Activated CD4-positive, alpha-beta memory T cell treated with anti-CD3 and anti-CD28 coated beads for 36 hours (primary cell): ENCODE measurements at regions not wholly inside any gene's neighbourhood (a gene's known extent, or its start where the extent isn't known, plus 50 kb on each side); places are given as distances from the start of the nearest gene placed in this dataset.

Source experiments
- CTCF ChIA-PET: fragments of 350-600 bp; sonication (Branson Sonifier 250); formaldehyde crosslinking; loops from one replicate; lab custom pipeline; 2021; ENCODE audit warnings: antibody characterized with exemption, inconsistent platforms; lab: Charles Lee
- POLR2A ChIA-PET: fragments of 350-600 bp; sonication (Branson Sonifier 250); formaldehyde crosslinking; loops from one replicate; lab custom pipeline; 2021; ENCODE audit warnings: antibody characterized with exemption; lab: Charles Lee
- DNase-seq: peaks from one replicate; pipeline ENCODE4 v3.0.0-alpha.2; 2020
- H3K27ac Mint-ChIP-seq: one replicate; pipeline ENCODE4 v1.8.0; 2021; ENCODE audit warnings: mixed read lengths
- H3K27me3 Mint-ChIP-seq: one replicate; pipeline ENCODE4 v1.8.0; 2021; ENCODE audit warnings: mixed read lengths
- H3K36me3 Mint-ChIP-seq: one replicate; pipeline ENCODE4 v1.8.0; 2021; ENCODE audit warnings: mixed read lengths
- H3K4me1 Mint-ChIP-seq: one replicate; pipeline ENCODE4 v1.8.0; 2021; ENCODE audit warnings: low read depth, mixed read lengths
- H3K4me3 Mint-ChIP-seq: one replicate; pipeline ENCODE4 v1.8.0; 2021; ENCODE audit warnings: mild to moderate bottlenecking, mixed read lengths
- H3K9me3 Mint-ChIP-seq: one replicate; pipeline ENCODE4 v1.8.0; 2021; ENCODE audit warnings: mixed read lengths
- intact Hi-C: fragments of 100-400 bp; cut with micrococcal nuclease; formaldehyde crosslinking; loops from one replicate; pipeline ENCODE4 v1.15.1; 2023

DNA sequence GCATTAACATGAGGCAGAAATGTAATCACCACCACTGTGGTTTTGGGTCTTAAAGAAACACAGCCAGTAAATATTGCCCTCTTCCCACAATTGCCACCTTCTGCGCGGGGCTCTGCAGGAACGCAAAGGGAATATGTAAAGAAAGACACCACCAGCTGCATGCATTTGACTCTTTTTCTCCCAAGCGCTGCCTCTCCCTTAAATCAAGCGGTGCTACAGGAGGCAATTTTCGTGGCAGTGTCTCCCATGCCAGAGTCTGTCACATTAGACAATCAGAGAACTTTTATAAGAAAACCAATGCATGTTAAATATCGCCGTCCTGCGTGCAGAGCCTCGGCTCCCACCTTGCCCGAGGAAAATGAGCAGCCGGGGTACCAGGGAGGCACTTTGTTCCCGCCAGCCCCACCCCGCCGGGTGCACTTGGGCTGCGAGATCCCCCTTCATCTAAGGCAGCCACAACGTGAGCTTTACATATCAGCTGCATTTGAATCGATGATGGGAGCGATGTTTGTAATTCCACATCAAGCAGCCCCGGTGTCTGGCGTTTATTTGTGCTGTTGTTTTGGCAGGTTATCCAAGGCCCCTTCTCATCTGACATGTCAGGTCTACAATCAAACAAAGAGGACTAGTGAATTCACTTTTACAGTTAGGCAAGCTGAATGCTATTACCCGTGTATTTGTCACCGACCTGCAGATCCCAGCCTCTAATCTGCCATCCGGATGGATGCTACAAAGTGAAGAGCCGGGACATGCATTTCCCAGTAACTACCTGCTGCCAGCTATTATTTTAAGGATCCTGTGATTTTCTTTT lies 72.3 kb upstream of the MGMT start:
- no peaks in the 10 kb centered on the region for H3K9me3 Mint-ChIP-seq
- CTCF ChIA-PET, result no interaction called here
- no peaks in the 10 kb centered on the region for H3K36me3 Mint-ChIP-seq
- intact Hi-C loops, result no loop called here
- POLR2A ChIA-PET, result no interaction called here
- H3K27me3 Mint-ChIP-seq, result peaks cover 3% of the 10 kb centered on the region
- no peak for DNase-seq
- no peak overlapping the region for H3K4me3 Mint-ChIP-seq
- H3K27ac Mint-ChIP-seq, result no peak overlapping the region
- H3K4me1 Mint-ChIP-seq, result no peaks in the 10 kb centered on the region

DNA sequence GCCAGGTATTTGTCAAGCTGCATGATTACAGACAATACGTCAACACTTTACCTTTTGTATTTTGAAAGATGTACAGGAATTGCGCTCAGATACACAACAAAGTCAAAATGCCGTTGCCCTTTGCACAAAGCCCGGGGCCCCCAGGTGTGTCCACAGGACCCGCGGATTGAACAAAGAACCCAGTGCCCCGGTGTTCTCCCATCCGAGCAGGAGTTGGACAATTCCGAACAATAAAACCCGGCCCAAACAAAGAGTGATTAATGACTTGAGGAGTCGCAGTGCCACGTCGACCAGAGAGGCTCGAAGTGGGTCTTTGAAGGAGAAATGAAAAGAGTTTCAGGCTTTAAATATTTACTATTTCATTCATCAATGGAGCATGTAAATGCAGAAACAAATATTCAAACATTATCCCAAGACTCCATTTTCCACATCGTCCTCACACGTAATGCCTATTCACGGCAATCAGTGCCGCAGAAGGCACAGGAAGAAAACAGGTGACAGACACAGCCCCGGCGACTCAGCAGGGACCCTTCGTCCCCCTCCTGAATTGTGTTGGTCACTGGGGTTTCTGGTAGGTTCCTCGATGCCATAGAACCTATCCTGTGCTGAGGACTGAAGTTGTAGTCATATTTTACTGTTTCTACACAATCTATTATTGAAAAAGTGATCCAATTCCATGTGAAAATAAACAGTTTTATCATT lies 70.9 kb upstream of the MGMT start:
- H3K27me3 Mint-ChIP-seq, result peaks cover 3% of the 10 kb centered on the region
- no peaks in the 10 kb centered on the region for H3K9me3 Mint-ChIP-seq
- H3K4me3 Mint-ChIP-seq, result no peak overlapping the region
- intact Hi-C loops, result no loop called here
- DNase-seq, result no peak
- POLR2A ChIA-PET, result no interaction called here
- no peaks in the 10 kb centered on the region for H3K4me1 Mint-ChIP-seq
- H3K27ac Mint-ChIP-seq, result no peak overlapping the region
- CTCF ChIA-PET, result no interaction called here
- H3K36me3 Mint-ChIP-seq, result no peaks in the 10 kb centered on the region

DNA sequence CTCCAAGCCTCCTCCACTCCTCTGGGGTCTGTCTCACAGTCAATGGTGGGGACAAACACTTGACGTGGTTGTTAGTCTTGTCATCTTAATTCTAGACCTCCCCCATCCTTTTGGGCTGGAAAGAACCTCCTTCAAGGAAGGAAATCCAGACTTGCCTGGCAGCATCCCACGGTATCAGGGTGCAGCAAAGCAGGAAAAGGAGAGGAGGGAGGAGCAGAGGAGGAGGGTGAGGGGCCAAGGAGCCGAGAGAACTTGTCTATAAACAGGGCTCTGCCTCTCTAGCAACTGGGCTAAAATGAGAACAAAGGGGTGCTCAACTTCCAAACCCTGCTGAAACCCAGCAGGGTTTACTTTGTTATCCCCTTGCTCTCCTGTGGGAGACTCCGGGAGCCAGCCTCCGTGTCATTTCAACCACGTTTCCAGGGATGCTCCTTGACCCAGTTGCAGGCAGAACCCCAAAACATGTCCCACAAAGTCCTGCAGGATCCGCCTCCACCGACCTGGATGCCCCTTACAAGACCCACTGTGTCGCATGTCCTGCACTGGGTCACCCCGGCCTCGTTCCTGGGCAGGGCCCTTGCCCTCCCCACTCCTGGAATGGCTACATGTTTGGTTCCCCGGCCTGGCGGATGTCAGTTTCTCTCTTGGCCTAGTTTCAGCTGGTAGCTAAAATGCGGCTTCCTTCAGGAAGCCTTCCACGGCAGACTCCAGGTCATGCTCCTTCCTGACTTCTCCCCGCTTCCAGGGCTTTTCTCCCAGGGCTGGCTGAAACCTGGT lies 69.7 kb upstream of the MGMT start:
- intact Hi-C loops, result no loop called here
- DNase-seq, result no peak
- CTCF ChIA-PET, result no interaction called here
- Mint-ChIP-seq H3K27ac (no peak overlapping the region), H3K4me3 (no peak overlapping the region), H3K4me1 (no peaks in the 10 kb centered on the region), H3K27me3 (no peaks in the 10 kb centered on the region), H3K9me3 (no peaks in the 10 kb centered on the region), H3K36me3 (no peaks in the 10 kb centered on the region)
- POLR2A ChIA-PET, result no interaction called here

DNA sequence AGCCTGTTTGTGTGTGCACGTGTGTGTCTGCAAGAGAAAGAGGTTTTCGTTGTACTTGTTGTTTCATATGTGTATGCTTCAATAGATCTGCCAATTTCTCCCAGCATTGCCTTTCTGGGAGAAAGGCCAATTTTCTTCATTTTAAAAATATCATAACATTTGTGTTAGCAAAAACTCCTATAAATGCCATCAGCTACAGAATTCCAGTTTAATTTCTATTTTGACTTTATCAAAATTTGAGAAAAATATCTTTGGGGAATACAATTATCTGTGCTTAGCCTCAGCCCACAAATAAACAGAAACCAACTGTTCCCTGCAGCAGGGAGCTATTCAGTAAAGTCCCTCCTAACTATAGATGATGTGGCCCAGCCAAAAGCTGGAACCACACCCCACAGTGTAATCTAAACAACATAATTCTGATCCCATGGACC lies 68.3 kb upstream of the MGMT start:
- Mint-ChIP-seq H3K4me3 (no peak overlapping the region), H3K27ac (no peak overlapping the region), H3K27me3 (peaks cover 2% of the 10 kb centered on the region), H3K36me3 (no peaks in the 10 kb centered on the region), H3K4me1 (no peaks in the 10 kb centered on the region), H3K9me3 (no peaks in the 10 kb centered on the region)
- no peak for DNase-seq
- ChIA-PET POLR2A (no interaction called here), CTCF (interaction anchor here (1.0 kb wide), 1 partner anchor 9 kb away, joined by 3 read pairs; no protein-coding TSS in a partner anchor)
- intact Hi-C loops, result no loop called here

DNA sequence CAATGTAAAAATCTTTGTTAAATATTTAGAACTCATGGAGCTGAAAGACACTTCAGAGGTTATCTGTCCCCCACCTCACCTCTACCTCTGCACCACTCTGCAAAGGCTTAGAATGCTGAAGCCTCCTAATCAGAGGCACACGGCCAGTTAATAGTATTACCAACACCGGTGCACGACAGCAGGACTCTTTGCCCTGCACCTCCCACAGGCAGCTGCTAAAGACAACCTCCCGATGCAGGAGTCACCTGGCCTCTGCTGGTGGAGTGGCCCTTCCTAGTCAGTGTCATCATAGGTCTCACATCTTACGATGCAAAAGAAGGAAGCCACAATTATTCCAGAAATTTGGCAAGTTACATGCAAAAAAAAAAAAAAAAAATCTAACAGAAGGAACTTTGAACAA lies 66.6 kb upstream of the MGMT start:
- no peak overlapping the region for H3K27ac Mint-ChIP-seq
- H3K4me3 Mint-ChIP-seq, result no peak overlapping the region
- POLR2A ChIA-PET, result no interaction called here

DNA sequence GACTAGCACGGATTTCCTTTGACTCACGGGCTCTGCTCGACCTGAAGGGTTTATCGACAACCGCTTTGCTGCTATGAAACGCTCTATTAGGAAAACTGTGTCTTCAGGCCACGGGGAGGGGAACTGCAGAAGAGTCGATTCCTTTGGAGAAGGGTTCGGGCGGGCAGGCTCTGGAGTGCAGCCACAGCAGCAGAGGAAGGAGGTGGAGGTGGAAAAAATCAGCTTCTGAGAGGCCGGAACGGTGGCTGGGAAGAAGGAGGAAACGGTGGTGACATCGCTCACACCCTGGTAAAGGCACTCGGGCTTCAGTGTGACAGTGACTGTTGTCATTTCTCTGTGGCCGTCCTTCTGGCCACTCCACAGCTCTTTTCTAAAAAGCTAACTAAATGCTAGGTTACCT lies 64.6 kb upstream of the MGMT start:
- Mint-ChIP-seq H3K27ac (no peak overlapping the region), H3K36me3 (no peaks in the 10 kb centered on the region), H3K27me3 (peaks cover 11% of the 10 kb centered on the region), H3K4me3 (no peak overlapping the region), H3K4me1 (no peaks in the 10 kb centered on the region), H3K9me3 (no peaks in the 10 kb centered on the region)
- ChIA-PET POLR2A (no interaction called here), CTCF (no interaction called here)
- intact Hi-C loops, result no loop called here
- no peak for DNase-seq

More for the DNA sequence above, 66.6 kb upstream of the MGMT start:
- no peak for DNase-seq
- Mint-ChIP-seq H3K4me1 (no peaks in the 10 kb centered on the region), H3K9me3 (no peaks in the 10 kb centered on the region), H3K36me3 (no peaks in the 10 kb centered on the region), H3K27me3 (peaks cover 3% of the 10 kb centered on the region)
- CTCF ChIA-PET, result no interaction called here
- intact Hi-C loops, result no loop called here

DNA sequence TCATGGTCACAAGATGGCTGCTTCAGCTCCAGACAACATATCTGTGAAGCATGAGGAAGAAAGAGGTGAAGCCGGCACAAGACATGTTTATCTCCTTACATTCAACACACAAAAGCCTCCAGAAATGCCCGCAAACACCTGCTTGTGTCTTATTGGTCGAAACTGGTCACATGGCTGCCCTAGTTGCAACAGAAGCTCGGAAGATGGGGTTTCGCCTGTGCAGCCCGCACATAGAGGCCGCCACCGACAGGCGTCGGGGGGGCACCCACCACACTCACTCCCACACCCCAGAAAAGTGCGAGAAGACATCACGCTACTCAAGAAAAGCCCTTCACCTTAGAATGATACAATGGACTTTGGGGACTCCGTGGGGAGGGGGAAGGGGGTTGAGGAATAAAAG lies 63.0 kb upstream of the MGMT start:
- DNase-seq, result no peak
- POLR2A ChIA-PET, result no interaction called here
- no peak overlapping the region for H3K27ac Mint-ChIP-seq
- CTCF ChIA-PET, result no interaction called here
- intact Hi-C loops, result no loop called here
- H3K36me3 Mint-ChIP-seq, result no peaks in the 10 kb centered on the region
- H3K9me3 Mint-ChIP-seq, result no peaks in the 10 kb centered on the region
- H3K27me3 Mint-ChIP-seq, result peaks cover 11% of the 10 kb centered on the region
- H3K4me1 Mint-ChIP-seq, result no peaks in the 10 kb centered on the region
- H3K4me3 Mint-ChIP-seq, result no peak overlapping the region

DNA sequence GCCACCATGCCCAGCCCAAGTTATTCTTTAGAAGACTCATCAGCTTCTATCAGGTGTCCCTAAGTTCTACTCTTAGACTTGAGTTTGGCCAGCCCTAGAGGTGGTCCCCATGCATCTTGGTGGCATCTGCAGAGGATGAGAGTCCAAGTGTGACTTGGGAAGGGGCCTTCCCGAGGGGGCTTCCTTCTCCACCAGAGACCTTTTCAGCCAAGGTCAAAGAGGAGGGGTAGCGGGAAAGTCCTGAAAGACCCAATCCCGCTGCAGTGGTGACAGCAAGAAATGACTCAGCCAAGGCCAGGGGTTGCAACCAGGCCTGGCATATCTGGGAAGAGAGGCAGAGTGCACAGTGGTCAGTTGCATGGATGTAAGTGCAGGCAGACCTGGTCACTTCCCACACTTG lies 61.7 kb upstream of the MGMT start:
- intact Hi-C loops, result no loop called here
- DNase-seq, result no peak
- H3K9me3 Mint-ChIP-seq, result no peaks in the 10 kb centered on the region
- peaks cover 11% of the 10 kb centered on the region for H3K27me3 Mint-ChIP-seq
- no peak overlapping the region for H3K4me3 Mint-ChIP-seq
- H3K4me1 Mint-ChIP-seq, result no peaks in the 10 kb centered on the region
- H3K36me3 Mint-ChIP-seq, result no peaks in the 10 kb centered on the region
- ChIA-PET CTCF (no interaction called here), POLR2A (no interaction called here)
- no peak overlapping the region for H3K27ac Mint-ChIP-seq

DNA sequence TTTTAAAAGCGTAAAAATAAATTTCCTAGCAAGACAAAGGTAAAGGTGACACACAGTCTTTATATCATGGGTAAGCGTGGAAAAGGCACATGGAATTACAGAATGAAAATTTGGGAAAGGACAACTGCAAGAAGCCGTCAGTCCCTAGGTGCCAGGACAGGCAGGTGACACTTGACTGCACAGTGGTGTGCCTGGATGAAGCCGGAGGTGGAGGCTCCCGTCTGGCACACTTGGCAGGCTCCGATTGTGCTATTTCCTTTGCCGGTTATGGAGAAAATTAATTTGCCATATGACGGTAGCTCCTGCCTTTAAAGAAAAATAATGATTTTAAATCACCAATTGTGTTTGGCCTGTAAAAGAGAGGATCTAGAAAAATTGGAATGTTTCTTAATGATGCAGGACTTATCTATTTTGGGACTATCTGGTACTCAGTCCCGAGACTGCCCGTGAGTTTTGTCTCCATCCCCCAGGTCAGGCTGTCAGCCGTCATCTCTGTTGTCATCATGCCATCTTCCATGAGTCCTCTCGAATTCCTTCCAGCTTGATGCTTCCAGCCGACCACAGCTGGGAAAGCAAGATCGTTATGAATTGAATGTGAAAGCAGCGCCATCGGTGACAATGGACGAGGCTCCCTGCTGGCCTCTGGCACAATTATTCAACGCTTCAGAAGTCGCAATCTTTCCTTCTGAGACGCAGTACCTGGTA lies 56.2 kb upstream of the MGMT start:
- Mint-ChIP-seq H3K4me1 (no peaks in the 10 kb centered on the region), H3K27ac (no peak overlapping the region), H3K36me3 (no peaks in the 10 kb centered on the region), H3K27me3 (peaks cover 5% of the 10 kb centered on the region), H3K4me3 (no peak overlapping the region), H3K9me3 (no peaks in the 10 kb centered on the region)
- POLR2A ChIA-PET, result no interaction called here
- DNase-seq, result no peak
- intact Hi-C loops, result no loop called here
- CTCF ChIA-PET, result no interaction called here

DNA sequence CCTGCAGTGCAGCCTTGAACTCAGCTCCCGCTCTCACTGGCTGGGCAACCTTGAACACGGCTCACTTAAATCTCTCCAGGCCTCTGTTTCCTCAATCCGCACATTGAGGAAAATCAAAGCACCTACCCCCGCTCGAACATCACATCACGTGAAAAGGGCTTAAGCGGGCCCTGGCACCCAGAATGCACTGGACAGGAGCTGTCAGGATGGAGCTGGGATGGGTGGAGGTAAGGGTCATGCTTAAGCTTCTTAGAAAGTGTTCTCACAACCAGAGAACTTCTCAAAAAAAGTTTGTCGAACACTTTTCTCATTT lies 55.7 kb upstream of the MGMT start:
- intact Hi-C loops, result no loop called here
- Mint-ChIP-seq H3K4me1 (no peaks in the 10 kb centered on the region), H3K27me3 (peaks cover under 1% of the 10 kb centered on the region), H3K27ac (no peak overlapping the region), H3K36me3 (no peaks in the 10 kb centered on the region), H3K4me3 (no peak overlapping the region), H3K9me3 (no peaks in the 10 kb centered on the region)
- no peak for DNase-seq
- ChIA-PET POLR2A (no interaction called here), CTCF (no interaction called here)

DNA sequence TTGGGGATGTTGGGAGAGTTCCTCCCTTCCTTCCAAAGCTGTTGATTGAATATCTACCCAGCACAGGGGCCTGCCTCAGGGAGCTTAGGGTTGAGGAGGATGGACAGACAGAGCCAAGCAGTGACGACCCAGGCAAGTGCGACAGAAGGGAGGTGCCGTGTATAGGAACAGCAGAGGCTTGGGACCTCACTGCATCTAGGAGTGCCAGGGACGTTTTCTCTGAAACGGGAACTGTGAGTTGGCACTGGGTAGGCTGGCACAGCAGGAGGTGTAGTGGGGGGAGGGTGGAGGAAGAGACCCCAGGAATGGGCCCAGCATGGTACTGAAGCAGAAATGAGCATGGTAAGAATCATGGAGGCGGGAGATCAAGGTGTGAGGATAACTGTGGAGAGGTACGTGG lies 55.3 kb upstream of the MGMT start:
- H3K27ac Mint-ChIP-seq, result no peak overlapping the region
- no peak overlapping the region for H3K4me3 Mint-ChIP-seq
- no peaks in the 10 kb centered on the region for H3K4me1 Mint-ChIP-seq
- POLR2A ChIA-PET, result no interaction called here
- H3K27me3 Mint-ChIP-seq, result no peaks in the 10 kb centered on the region
- H3K9me3 Mint-ChIP-seq, result no peaks in the 10 kb centered on the region
- no peak for DNase-seq
- H3K36me3 Mint-ChIP-seq, result no peaks in the 10 kb centered on the region
- intact Hi-C loops, result no loop called here
- CTCF ChIA-PET, result no interaction called here

DNA sequence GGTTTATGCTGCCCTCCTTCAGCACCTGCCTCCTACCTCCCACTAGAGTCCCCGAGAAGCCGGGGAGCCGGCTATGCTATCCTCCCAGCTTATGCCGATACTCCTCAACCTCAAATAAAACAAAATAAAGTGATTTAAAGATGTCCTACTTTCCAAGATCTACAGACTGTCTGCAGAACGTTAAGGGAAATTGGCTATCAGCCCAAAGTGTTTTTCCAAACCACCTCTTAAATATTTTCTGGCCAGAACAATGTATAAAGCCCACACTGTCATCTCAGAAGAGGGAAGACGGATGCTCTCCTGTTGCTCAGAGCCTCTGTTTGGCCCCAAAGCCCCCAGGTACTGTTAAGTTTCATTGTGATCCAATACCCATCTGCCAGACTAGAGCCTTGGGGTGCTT lies 54.0 kb upstream of the MGMT start:
- Mint-ChIP-seq H3K4me1 (no peaks in the 10 kb centered on the region), H3K36me3 (no peaks in the 10 kb centered on the region), H3K27me3 (no peaks in the 10 kb centered on the region), H3K9me3 (no peaks in the 10 kb centered on the region), H3K4me3 (no peak overlapping the region), H3K27ac (no peak overlapping the region)
- POLR2A ChIA-PET, result no interaction called here
- CTCF ChIA-PET, result no interaction called here
- no peak for DNase-seq
- intact Hi-C loops, result no loop called here
